NB4 (cell line): ENCODE measurements at regions not wholly inside any gene's neighbourhood (a gene's known extent, or its start where the extent isn't known, plus 50 kb on each side); places are given as distances from the start of the nearest gene placed in this dataset.

Experiments used
- CTCF ChIP-seq: IDR thresholded peaks from one replicate; pipeline ENCODE4 v1.5.1; 2012; ENCODE audit warnings: low read depth, low read length
- MAX ChIP-seq: IDR thresholded peaks from 2 replicates; pipeline ENCODE4 v1.6.1; 2011; ENCODE audit warnings: low read depth, low read length
- MYC ChIP-seq: IDR thresholded peaks from 2 replicates; pipeline ENCODE4 v1.6.1; 2011; ENCODE audit warnings: low read depth, low read length
- POLR2A ChIP-seq: IDR thresholded peaks from 2 replicates; pipeline ENCODE4 v1.6.1; 2011; ENCODE audit warnings: mild to moderate bottlenecking; ENCODE audit not compliant: insufficient read length; ENCODE audit errors: extremely low read depth

GRCh38 chr16:52056259-52056658 is 490.7 kb downstream of the TOX3 start:
- no peak for TF ChIP-seq CTCF
- TF ChIP-seq MYC = no peak
- no peak for TF ChIP-seq MAX
- TF ChIP-seq POLR2A = no peak
